ENCODE measurements at regions not wholly inside any gene's neighbourhood (a gene's known extent, or its start where the extent isn't known, plus 50 kb on each side); places are given as distances from the start of the nearest gene placed in this dataset.

- no peak for DNase-seq (ENCODE audit: low read depth in 2 of 2)
Measured at GRCh38 chr13:40384976-40385857, 281.2 kb downstream of the FOXO1 start.

GRCh38 chr13:40385858-40386180, 280.6 kb downstream of the FOXO1 start:
- DNase-seq (ENCODE audit: low read depth in 2 of 2) = no peak

GRCh38 chr13:40386586-40386985, 279.9 kb downstream of the FOXO1 start:
- DNase-seq (ENCODE audit: low read depth in 2 of 2) = no peak

GRCh38 chr13:40387775-40388174, 278.7 kb downstream of the FOXO1 start:
- no peak for DNase-seq (ENCODE audit: low read depth in 2 of 2)

GRCh38 chr13:40388617-40389016, 277.8 kb downstream of the FOXO1 start:
- peak; percentile 51 to 71 for DNase-seq (ENCODE audit: low read depth in 2 of 2)

- DNase-seq (ENCODE audit: low read depth in 2 of 2) = peak; percentile 9 to 10
Measured at GRCh38 chr13:40389081-40389641, 277.3 kb downstream of the FOXO1 start.

GRCh38 chr13:40390401-40390916, 276.0 kb downstream of the FOXO1 start:
- no peak for DNase-seq (ENCODE audit: low read depth in 2 of 2)

- no peak for DNase-seq (ENCODE audit: low read depth in 2 of 2)
Measured at GRCh38 chr13:40391788-40392187, 274.7 kb downstream of the FOXO1 start.

- DNase-seq (ENCODE audit: low read depth in 2 of 2) = no peak
Measured at GRCh38 chr13:40394304-40394985, 272.0 kb downstream of the FOXO1 start.

- DNase-seq (ENCODE audit: low read depth in 2 of 2) = no peak
Measured at GRCh38 chr13:40398065-40398464, 268.4 kb downstream of the FOXO1 start.

- DNase-seq (ENCODE audit: low read depth in 2 of 2) = no peak
Measured at GRCh38 chr13:40399756-40400155, 266.7 kb downstream of the FOXO1 start.

- peak in 1 of 2 donors; percentile 37 for DNase-seq (ENCODE audit: low read depth in 2 of 2)
Measured at GRCh38 chr13:40401911-40402776, 264.3 kb downstream of the FOXO1 start.

- DNase-seq (ENCODE audit: low read depth in 2 of 2) = no peak
Measured at GRCh38 chr13:40402931-40403431, 263.5 kb downstream of the FOXO1 start.

GRCh38 chr13:40403509-40404241, 262.8 kb downstream of the FOXO1 start:
- DNase-seq (ENCODE audit: low read depth in 2 of 2) = no peak

GRCh38 chr13:40404407-40404806, 262.0 kb downstream of the FOXO1 start:
- DNase-seq (ENCODE audit: low read depth in 2 of 2) = no peak

- DNase-seq (ENCODE audit: low read depth in 2 of 2) = no peak
Measured at GRCh38 chr13:40404967-40405716, 261.3 kb downstream of the FOXO1 start.

GRCh38 chr13:40406405-40407120, 259.9 kb downstream of the FOXO1 start:
- DNase-seq (ENCODE audit: low read depth in 2 of 2) = no peak

GRCh38 chr13:40407567-40407966, 258.9 kb downstream of the FOXO1 start:
- DNase-seq (ENCODE audit: low read depth in 2 of 2) = no peak

GRCh38 chr13:40408602-40409001, 257.8 kb downstream of the FOXO1 start:
- no peak for DNase-seq (ENCODE audit: low read depth in 2 of 2)
